Activated CD4-positive, alpha-beta T cell treated with anti-CD3 and anti-CD28 coated beads for 36 hours (primary cell): ENCODE measurements at regions not wholly inside any gene's neighbourhood (a gene's known extent, or its start where the extent isn't known, plus 50 kb on each side); places are given as distances from the start of the nearest gene placed in this dataset.

ENCODE experiments used
- ATAC-seq: fragments of 200-7000 bp; cut with Tn5 transposase; one replicate; pipeline ENCODE4 v1.10.0; 2021; ENCODE audit warnings: mild to moderate bottlenecking, moderate library complexity
- CTCF ChIA-PET: fragments of 350-600 bp; sonication (Branson Sonifier 250); formaldehyde crosslinking; loops from one replicate; lab custom pipeline; 2021; ENCODE audit warnings: antibody characterized with exemption; lab: Charles Lee
- POLR2A ChIA-PET: fragments of 350-600 bp; sonication (Branson Sonifier 250); formaldehyde crosslinking; loops from one replicate; lab custom pipeline; 2021; ENCODE audit warnings: antibody characterized with exemption, inconsistent platforms; lab: Charles Lee
- DNase-seq: peaks from one replicate; pipeline ENCODE4 v3.0.0-alpha.2; 2020
- H3K27ac Mint-ChIP-seq: one replicate; pipeline ENCODE4 v1.8.0; 2021; ENCODE audit warnings: mixed read lengths
- H3K27me3 Mint-ChIP-seq: one replicate; pipeline ENCODE4 v1.8.0; 2021; ENCODE audit warnings: mixed read lengths
- H3K36me3 Mint-ChIP-seq: one replicate; pipeline ENCODE4 v1.8.0; 2021; ENCODE audit warnings: low read depth, mixed read lengths
- H3K4me1 Mint-ChIP-seq: one replicate; pipeline ENCODE4 v1.8.0; 2021; ENCODE audit warnings: mixed read lengths
- H3K4me3 Mint-ChIP-seq: one replicate; pipeline ENCODE4 v1.8.0; 2021; ENCODE audit warnings: mild to moderate bottlenecking, moderate library complexity, mixed read lengths
- H3K9me3 Mint-ChIP-seq: one replicate; pipeline ENCODE4 v1.8.0; 2021; ENCODE audit warnings: low read depth, mixed read lengths
- intact Hi-C, 2 experiments: fragments of 100-400 bp; cut with DNase I in 1 of 2; cut with micrococcal nuclease in 1 of 2; formaldehyde crosslinking; loops; one replicate each; pipeline versions ENCODE4 v1.14.2 to v1.15.1; 2022 to 2024; cut with DNase I, micrococcal nuclease

DNA sequence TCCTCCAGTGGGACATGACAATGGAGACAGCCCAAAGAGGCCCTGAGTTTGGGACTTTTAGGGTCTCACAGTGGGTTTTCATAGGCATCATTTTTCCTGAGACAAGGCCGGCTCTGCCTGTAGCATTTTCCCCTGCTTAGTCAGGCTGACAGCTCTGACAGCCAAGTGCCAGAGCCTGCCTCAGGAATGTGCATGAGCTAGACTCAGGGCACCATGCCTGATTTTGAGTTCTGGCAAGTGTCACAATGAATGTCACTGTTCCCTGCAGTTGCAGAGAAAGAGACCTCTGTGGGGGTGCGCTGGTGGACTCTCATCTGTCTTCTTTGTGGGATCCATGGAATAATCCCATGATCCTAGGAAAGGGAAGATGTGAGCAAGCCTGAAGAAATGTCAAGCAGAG, 343.3 kb upstream of the TSPY4 start:
- intact Hi-C loops: no loop called here
- ChIA-PET POLR2A (no interaction called here), CTCF (no interaction called here)
- Mint-ChIP-seq H3K4me1 (no peaks in the 10 kb centered on the region), H3K36me3 (no peaks in the 10 kb centered on the region), H3K4me3 (no peak overlapping the region), H3K27ac (no peak overlapping the region), H3K27me3 (no peaks in the 10 kb centered on the region), H3K9me3 (no peaks in the 10 kb centered on the region)
- no peak for DNase-seq
- no peak for ATAC-seq

- H3K27me3 Mint-ChIP-seq: no peaks in the 10 kb centered on the region
- no peaks in the 10 kb centered on the region for H3K4me1 Mint-ChIP-seq
- DNase-seq: no peak
- no peak overlapping the region for H3K4me3 Mint-ChIP-seq
- no peaks in the 10 kb centered on the region for H3K36me3 Mint-ChIP-seq
- intact Hi-C loops: no loop called here
- H3K9me3 Mint-ChIP-seq: no peaks in the 10 kb centered on the region
- ChIA-PET CTCF (no interaction called here), POLR2A (no interaction called here)
- H3K27ac Mint-ChIP-seq: no peak overlapping the region
- ATAC-seq: no peak
Observed at GRCh38 chrY:9001231-9001630, 336.0 kb upstream of the TSPY4 start.

DNA sequence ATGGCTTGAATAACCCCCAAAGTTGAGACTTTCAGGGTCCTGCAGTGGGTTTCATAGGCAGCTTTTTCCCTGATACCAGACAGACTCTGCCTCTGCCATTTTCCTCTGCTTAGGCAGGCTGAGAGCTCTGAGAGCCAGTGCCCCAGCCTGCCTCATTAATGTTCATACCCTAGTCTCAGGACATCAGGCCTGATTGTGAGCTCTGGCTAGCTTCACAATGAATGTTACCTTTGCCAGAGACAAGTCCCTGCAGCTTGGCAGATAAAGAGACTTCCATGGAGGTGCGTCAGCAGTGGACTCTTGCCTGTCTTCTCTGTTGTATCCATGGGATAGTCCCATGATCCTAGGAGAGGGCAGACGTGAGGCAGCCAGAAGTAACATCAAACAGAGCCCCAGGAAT, 333.5 kb upstream of the TSPY4 start:
- intact Hi-C loops: no loop called here
- ChIA-PET POLR2A (no interaction called here), CTCF (no interaction called here)
- Mint-ChIP-seq H3K27ac (no peak overlapping the region), H3K36me3 (no peaks in the 10 kb centered on the region), H3K9me3 (no peaks in the 10 kb centered on the region), H3K4me1 (no peaks in the 10 kb centered on the region), H3K4me3 (no peak overlapping the region), H3K27me3 (no peaks in the 10 kb centered on the region)
- DNase-seq: no peak
- no peak for ATAC-seq

- H3K4me3 Mint-ChIP-seq: no peak overlapping the region
- DNase-seq (no peak), ATAC-seq (no peak)
- H3K27ac Mint-ChIP-seq: no peak overlapping the region
- CTCF ChIA-PET: no interaction called here
- no peaks in the 10 kb centered on the region for H3K9me3 Mint-ChIP-seq
- POLR2A ChIA-PET: no interaction called here
- H3K4me1 Mint-ChIP-seq: no peaks in the 10 kb centered on the region
- no peaks in the 10 kb centered on the region for H3K36me3 Mint-ChIP-seq
- H3K27me3 Mint-ChIP-seq: no peaks in the 10 kb centered on the region
- intact Hi-C loops: no loop called here
Observed at GRCh38 chrY:9008648-9009047, 328.6 kb upstream of the TSPY4 start.

- Mint-ChIP-seq H3K9me3 (no peaks in the 10 kb centered on the region), H3K27ac (no peak overlapping the region), H3K4me1 (no peaks in the 10 kb centered on the region), H3K27me3 (no peaks in the 10 kb centered on the region), H3K36me3 (no peaks in the 10 kb centered on the region), H3K4me3 (no peak overlapping the region)
- ATAC-seq (no peak), DNase-seq (no peak)
- POLR2A ChIA-PET: no interaction called here
- CTCF ChIA-PET: no interaction called here
- intact Hi-C loops: no loop called here
Observed at GRCh38 chrY:9016916-9017315, 320.3 kb upstream of the TSPY4 start.

- Mint-ChIP-seq H3K27ac (no peak overlapping the region), H3K36me3 (no peaks in the 10 kb centered on the region), H3K9me3 (no peaks in the 10 kb centered on the region), H3K4me1 (no peaks in the 10 kb centered on the region), H3K27me3 (no peaks in the 10 kb centered on the region), H3K4me3 (no peak overlapping the region)
- ChIA-PET POLR2A (no interaction called here), CTCF (no interaction called here)
- DNase-seq: no peak
- no peak for ATAC-seq
- intact Hi-C loops: no loop called here
Observed at GRCh38 chrY:9018401-9018800, 318.9 kb upstream of the TSPY4 start.

DNA sequence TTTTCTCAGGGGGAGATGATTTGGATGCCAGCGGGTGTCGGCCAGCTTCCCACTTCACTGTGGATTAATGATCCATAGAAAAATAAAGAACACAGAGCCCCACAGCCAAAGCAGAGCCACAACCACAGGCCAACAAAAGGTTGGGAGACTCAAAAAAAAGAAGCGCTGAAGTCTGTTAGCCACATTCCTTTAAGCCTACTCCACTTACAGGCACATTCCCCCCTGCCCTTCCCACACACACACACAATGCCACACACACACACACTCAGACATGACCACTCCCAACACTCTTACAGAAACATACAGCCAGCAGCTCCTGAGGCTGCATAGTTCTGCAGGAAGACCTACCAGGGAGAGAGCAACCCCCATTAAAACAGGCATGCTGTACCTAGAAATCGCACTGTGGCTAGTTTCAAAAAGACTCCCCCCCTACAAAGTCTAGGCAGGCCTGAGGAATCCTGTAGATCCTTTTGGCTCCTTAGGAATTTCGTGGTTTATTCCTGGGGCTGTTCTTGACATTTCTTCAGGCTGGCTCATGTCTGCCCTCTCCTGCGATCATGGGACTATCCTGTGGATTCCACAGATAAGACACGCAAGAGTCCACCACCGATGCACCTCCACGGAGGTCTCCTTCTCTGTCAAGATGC, 309.4 kb upstream of the TSPY4 start:
- ATAC-seq: no peak
- POLR2A ChIA-PET: no interaction called here
- H3K4me3 Mint-ChIP-seq: no peak overlapping the region
- no peaks in the 10 kb centered on the region for H3K9me3 Mint-ChIP-seq
- intact Hi-C loops: no loop called here
- DNase-seq: no peak
- H3K27me3 Mint-ChIP-seq: no peaks in the 10 kb centered on the region
- no peaks in the 10 kb centered on the region for H3K36me3 Mint-ChIP-seq
- H3K27ac Mint-ChIP-seq: no peak overlapping the region
- CTCF ChIA-PET: no interaction called here
- H3K4me1 Mint-ChIP-seq: no peaks in the 10 kb centered on the region

GRCh38 chrY:9029929-9030328, 307.3 kb upstream of the TSPY4 start:
- ATAC-seq: no peak
- H3K4me3 Mint-ChIP-seq: no peak overlapping the region
- no peak for DNase-seq
- no peaks in the 10 kb centered on the region for H3K9me3 Mint-ChIP-seq
- CTCF ChIA-PET: no interaction called here
- no peaks in the 10 kb centered on the region for H3K27me3 Mint-ChIP-seq
- no peaks in the 10 kb centered on the region for H3K4me1 Mint-ChIP-seq
- intact Hi-C loops: no loop called here
- H3K36me3 Mint-ChIP-seq: no peaks in the 10 kb centered on the region
- H3K27ac Mint-ChIP-seq: no peak overlapping the region
- POLR2A ChIA-PET: no interaction called here

- no peak overlapping the region for H3K27ac Mint-ChIP-seq
- POLR2A ChIA-PET: no interaction called here
- no peak overlapping the region for H3K4me3 Mint-ChIP-seq
- intact Hi-C loops: no loop called here
- DNase-seq (no peak), ATAC-seq (no peak)
- no peaks in the 10 kb centered on the region for H3K27me3 Mint-ChIP-seq
- H3K9me3 Mint-ChIP-seq: no peaks in the 10 kb centered on the region
- no peaks in the 10 kb centered on the region for H3K4me1 Mint-ChIP-seq
- CTCF ChIA-PET: no interaction called here
- no peaks in the 10 kb centered on the region for H3K36me3 Mint-ChIP-seq
Observed at GRCh38 chrY:9034217-9034616, 303.0 kb upstream of the TSPY4 start.

GRCh38 chrY:9035246-9035645, 302.0 kb upstream of the TSPY4 start:
- Mint-ChIP-seq H3K27ac (no peak overlapping the region), H3K36me3 (no peaks in the 10 kb centered on the region), H3K27me3 (no peaks in the 10 kb centered on the region), H3K4me3 (no peak overlapping the region), H3K9me3 (no peaks in the 10 kb centered on the region), H3K4me1 (no peaks in the 10 kb centered on the region)
- POLR2A ChIA-PET: no interaction called here
- ATAC-seq (no peak), DNase-seq (no peak)
- intact Hi-C loops: no loop called here
- CTCF ChIA-PET: no interaction called here

DNA sequence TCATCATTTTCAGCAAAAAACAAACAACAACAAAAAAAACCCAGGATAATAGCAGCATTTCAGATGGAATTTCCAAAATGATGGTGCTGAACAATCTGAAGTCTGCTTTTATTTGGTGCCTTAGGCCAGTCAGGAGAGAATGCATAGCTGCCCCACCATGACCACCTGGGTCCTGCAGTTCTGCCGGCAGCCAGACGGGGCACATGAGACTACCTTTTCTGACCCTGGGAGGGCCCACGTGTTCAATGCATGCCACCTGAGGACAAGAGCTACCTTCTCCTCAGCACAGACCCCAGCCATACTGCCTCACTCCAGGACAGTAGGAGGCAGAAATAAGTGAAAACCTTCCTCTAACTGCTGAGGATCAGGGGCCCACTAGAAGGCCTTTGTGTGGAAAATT, 295.8 kb upstream of the TSPY4 start:
- DNase-seq (peak; percentile 5), ATAC-seq (no peak)
- ChIA-PET POLR2A (no interaction called here), CTCF (no interaction called here)
- no peak overlapping the region for H3K4me3 Mint-ChIP-seq
- no peaks in the 10 kb centered on the region for H3K27me3 Mint-ChIP-seq
- H3K4me1 Mint-ChIP-seq: no peaks in the 10 kb centered on the region
- intact Hi-C loops: no loop called here
- H3K27ac Mint-ChIP-seq: no peak overlapping the region
- no peaks in the 10 kb centered on the region for H3K36me3 Mint-ChIP-seq
- no peaks in the 10 kb centered on the region for H3K9me3 Mint-ChIP-seq
